Calu3 (cell line): ENCODE measurements at regions not wholly inside any gene's neighbourhood (a gene's known extent, or its start where the extent isn't known, plus 50 kb on each side); places are given as distances from the start of the nearest gene placed in this dataset.

ENCODE experiments used
- BruUV-seq: library from RNA; stranded (reverse); fragments of 400-500 nt; replicated peaks from 2 replicates; lab custom pipeline; 2021; lab: Mats Ljungman, UMichigan
- CTCF ChIA-PET: fragments of 300-600 bp; sonication (Branson Sonifier 250); formaldehyde crosslinking; loops from one replicate; lab custom pipeline; 2022; ENCODE audit warnings: antibody characterized with exemption; lab: Charles Lee
- DNase-seq: peaks from one replicate; pipeline ENCODE4 v3.0.0; 2022
- H3K27ac Mint-ChIP-seq: one replicate; pipeline ENCODE4 v1.8.0; 2022; ENCODE audit warnings: mixed read lengths; ENCODE audit not compliant: unreplicated experiment
- H3K27me3 Mint-ChIP-seq: one replicate; pipeline ENCODE4 v1.8.0; 2022; ENCODE audit warnings: mixed read lengths; ENCODE audit not compliant: unreplicated experiment
- H3K36me3 Mint-ChIP-seq: one replicate; pipeline ENCODE4 v1.8.0; 2022; ENCODE audit warnings: mild to moderate bottlenecking, moderate library complexity, mixed read lengths; ENCODE audit not compliant: insufficient read depth, unreplicated experiment
- H3K4me1 Mint-ChIP-seq: one replicate; pipeline ENCODE4 v1.8.0; 2022; ENCODE audit warnings: mild to moderate bottlenecking, low read depth, mixed read lengths; ENCODE audit not compliant: unreplicated experiment
- H3K4me3 Mint-ChIP-seq: one replicate; pipeline ENCODE4 v1.8.0; 2022; ENCODE audit warnings: mild to moderate bottlenecking, low read depth, moderate library complexity, mixed read lengths; ENCODE audit not compliant: unreplicated experiment
- H3K9me3 Mint-ChIP-seq: one replicate; pipeline ENCODE4 v1.8.0; 2022; ENCODE audit warnings: low read depth, mixed read lengths; ENCODE audit not compliant: unreplicated experiment
- CTCF ChIP-seq: fragments of 200-600 bp; IDR thresholded peaks from one replicate; pipeline ENCODE4 v1.8.0; 2022; ENCODE audit warnings: antibody characterized with exemption; ENCODE audit not compliant: unreplicated experiment
- intact Hi-C: fragments of 100-400 bp; cut with micrococcal nuclease; formaldehyde crosslinking; loops from one replicate; pipeline ENCODE4 v1.10.0; 2022; ENCODE audit not compliant: unreplicated experiment

GRCh38 chr1:29382851-29383745 lies 146.8 kb downstream of the PTPRU start:
- H3K4me1 Mint-ChIP-seq, result peaks cover 10% of the 10 kb centered on the region
- H3K4me3 Mint-ChIP-seq, result no peak overlapping the region
- peaks cover 51% of the 10 kb centered on the region for H3K27me3 Mint-ChIP-seq
- H3K36me3 Mint-ChIP-seq, result no peaks in the 10 kb centered on the region
- intact Hi-C loops, result no loop called here
- H3K27ac Mint-ChIP-seq, result no peak overlapping the region
- no TSS peak for BruUV-seq
- DNase-seq, result no peak
- H3K9me3 Mint-ChIP-seq, result peaks cover 10% of the 10 kb centered on the region
- no peak for TF ChIP-seq CTCF
- CTCF ChIA-PET, result no interaction called here

DNA sequence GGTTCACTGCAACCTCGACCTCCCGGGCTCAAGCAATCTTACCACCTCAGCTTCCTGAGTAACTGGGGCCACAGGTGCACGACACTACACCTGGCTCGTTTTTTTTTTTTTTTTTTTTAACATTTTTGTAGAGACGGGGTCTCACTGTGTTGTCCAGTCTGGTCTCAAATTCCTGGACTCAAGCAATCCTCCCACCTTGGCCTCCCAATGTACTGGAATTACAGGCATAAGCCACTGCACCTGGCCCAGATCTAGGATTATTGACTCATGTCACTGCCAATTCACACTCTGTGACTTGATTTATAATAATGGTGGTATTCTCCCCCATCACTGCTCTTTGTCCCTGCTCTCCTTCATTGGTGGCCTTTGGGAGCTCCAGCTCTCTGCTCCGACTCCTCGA lies 145.1 kb downstream of the PTPRU start:
- no TSS peak for BruUV-seq
- H3K36me3 Mint-ChIP-seq, result no peaks in the 10 kb centered on the region
- no peak overlapping the region for H3K27ac Mint-ChIP-seq
- intact Hi-C loops, result no loop called here
- no peak for TF ChIP-seq CTCF
- H3K4me3 Mint-ChIP-seq, result no peak overlapping the region
- peaks cover 42% of the 10 kb centered on the region for H3K27me3 Mint-ChIP-seq
- H3K9me3 Mint-ChIP-seq, result peaks cover 13% of the 10 kb centered on the region
- H3K4me1 Mint-ChIP-seq, result peaks cover 10% of the 10 kb centered on the region
- DNase-seq, result no peak
- CTCF ChIA-PET, result interaction anchor here (0.7 kb wide), 2 partner anchors 236 to 331 kb away, joined by 3 to 6 read pairs; no protein-coding TSS in a partner anchor

GRCh38 chr1:29380532-29380931 lies 144.2 kb downstream of the PTPRU start:
- CTCF ChIA-PET, result interaction anchor here (0.5 to 0.6 kb wide), 2 partner anchors 263 to 731 kb away, joined by 3 to 5 read pairs; no protein-coding TSS in a partner anchor
- peaks cover 13% of the 10 kb centered on the region for H3K9me3 Mint-ChIP-seq
- no TSS peak for BruUV-seq
- H3K27me3 Mint-ChIP-seq, result peaks cover 48% of the 10 kb centered on the region
- no peak for DNase-seq
- peaks cover 10% of the 10 kb centered on the region for H3K4me1 Mint-ChIP-seq
- intact Hi-C loops, result no loop called here
- H3K36me3 Mint-ChIP-seq, result no peaks in the 10 kb centered on the region
- no peak overlapping the region for H3K27ac Mint-ChIP-seq
- no peak for TF ChIP-seq CTCF
- H3K4me3 Mint-ChIP-seq, result no peak overlapping the region

DNA sequence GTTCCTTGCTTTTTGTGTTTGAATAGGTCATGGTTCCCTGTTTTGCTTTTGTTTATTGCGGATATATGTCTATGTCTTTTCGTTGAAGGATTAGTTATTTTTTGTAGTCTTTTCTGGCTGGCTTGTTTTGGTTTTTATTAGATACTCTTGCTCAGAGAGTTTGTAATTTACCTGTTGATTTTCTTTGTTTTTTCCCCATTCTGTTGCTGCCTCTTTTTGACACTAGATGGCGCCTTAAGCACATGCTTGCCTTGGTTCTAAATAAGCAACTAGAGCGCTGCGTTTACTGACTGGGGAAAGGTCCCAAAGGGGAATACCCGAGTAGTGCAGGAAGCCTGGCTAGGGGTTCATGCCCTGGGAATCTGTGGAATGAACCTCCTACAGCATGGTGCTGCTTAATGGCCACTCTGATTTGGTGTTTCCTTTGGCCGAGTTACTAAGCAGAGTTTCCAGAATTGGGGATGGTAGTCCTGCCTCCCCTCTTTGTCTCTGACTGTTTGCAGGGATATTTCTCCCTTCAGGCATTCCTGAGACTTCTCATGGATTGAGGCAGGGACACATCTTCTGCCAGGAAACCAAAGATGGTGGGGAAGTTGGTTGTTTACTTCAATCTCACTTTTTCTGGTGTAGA lies 143.2 kb downstream of the PTPRU start:
- Mint-ChIP-seq H3K27me3 (peaks cover 54% of the 10 kb centered on the region), H3K4me1 (peaks cover 10% of the 10 kb centered on the region), H3K27ac (no peak overlapping the region), H3K9me3 (peaks cover 16% of the 10 kb centered on the region), H3K4me3 (no peak overlapping the region), H3K36me3 (no peaks in the 10 kb centered on the region)
- no peak for DNase-seq
- BruUV-seq, result no TSS peak
- CTCF ChIA-PET, result no interaction called here
- intact Hi-C loops, result no loop called here
- TF ChIP-seq CTCF, result peak; percentile 56
